ENCODE measurements at regions not wholly inside any gene's neighbourhood (a gene's known extent, or its start where the extent isn't known, plus 50 kb on each side); places are given as distances from the start of the nearest gene placed in this dataset.

DNA sequence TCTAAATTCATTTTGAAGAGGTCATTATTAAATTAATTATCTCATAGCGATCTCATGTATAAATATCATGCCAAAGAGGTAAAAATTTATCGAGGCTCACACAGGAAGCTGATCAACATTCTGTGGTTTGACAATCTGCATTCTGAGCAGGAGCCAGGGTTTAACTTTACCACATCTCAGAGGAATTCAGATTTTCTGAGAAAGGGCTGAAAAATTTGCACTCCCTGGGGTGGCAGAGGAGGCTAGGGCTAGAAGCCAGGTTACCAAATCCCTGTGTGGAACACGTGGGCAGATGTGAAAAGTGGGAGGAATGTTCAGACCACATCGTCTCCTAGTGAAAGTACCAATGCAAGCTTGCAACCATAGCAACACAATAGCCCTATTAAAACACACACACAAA, 63.5 kb upstream of the CTLA4 start:
- H3K4me1 Mint-ChIP-seq: peaks cover 86% of the 10 kb centered on the region
- H3K27ac Mint-ChIP-seq: peak overlapping the region; percentile 82
- intact Hi-C loops (cut with DNase I, micrococcal nuclease): loop anchor here in 1 of 2 experiments (2.0 to 5.0 kb wide), 2 partner anchors 21 to 222 kb away; no protein-coding TSS in a partner anchor
- CTCF ChIA-PET: interaction anchor here (0.6 to 4.5 kb wide), 10 partner anchors 11 to 319 kb away, joined by 3 to 36 read pairs (median 3); no protein-coding TSS in a partner anchor
- peak; percentile 30 for ATAC-seq
- peaks cover 22% of the 10 kb centered on the region for H3K36me3 Mint-ChIP-seq (ENCODE audit: low read depth)
- POLR2A ChIA-PET: no interaction called here
- peaks cover 22% of the 10 kb centered on the region for H3K9me3 Mint-ChIP-seq (ENCODE audit: low read depth)
- DNase-seq: peak; percentile 63
- no peaks in the 10 kb centered on the region for H3K27me3 Mint-ChIP-seq
- H3K4me3 Mint-ChIP-seq: peak overlapping the region; percentile 17

DNA sequence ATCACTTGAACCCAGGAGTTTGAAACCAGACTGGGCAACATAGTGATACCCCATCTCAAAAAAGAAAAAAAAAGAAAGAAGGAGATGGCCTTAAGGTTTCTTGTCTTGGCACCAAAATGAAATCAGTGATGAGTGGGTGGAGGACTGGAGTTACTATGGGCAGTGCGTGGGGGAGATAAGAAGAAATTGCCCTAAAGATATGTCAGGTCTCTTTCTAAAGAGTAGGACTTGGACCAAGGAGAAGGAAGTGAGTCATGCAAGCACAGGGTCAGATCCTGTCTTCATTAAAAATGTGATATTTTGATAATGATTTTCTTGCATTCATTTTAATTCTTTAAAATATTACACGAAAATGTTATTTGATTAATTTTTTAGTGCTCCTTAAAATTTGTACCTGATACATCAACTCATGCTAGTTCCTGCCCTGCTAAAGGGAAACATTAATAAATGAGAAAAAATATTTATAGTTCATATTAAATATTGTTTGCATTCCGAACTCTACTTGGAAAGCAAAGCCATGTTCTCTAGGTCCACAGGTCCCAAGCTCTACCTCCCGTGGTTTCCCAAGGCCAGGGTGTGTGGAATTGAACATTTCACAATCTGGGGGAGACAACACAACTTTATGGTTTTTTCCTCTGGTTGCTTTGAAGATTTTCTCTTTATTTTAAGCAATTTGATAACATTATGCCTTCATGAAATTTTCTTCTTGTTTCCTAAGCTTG, 62.6 kb upstream of the CTLA4 start:
- intact Hi-C loops (cut with DNase I, micrococcal nuclease): loop anchor here in 1 of 2 experiments (2.0 to 5.0 kb wide), 2 partner anchors 22 to 223 kb away; no protein-coding TSS in a partner anchor
- peaks cover 88% of the 10 kb centered on the region for H3K4me1 Mint-ChIP-seq
- H3K9me3 Mint-ChIP-seq (ENCODE audit: low read depth): peaks cover 19% of the 10 kb centered on the region
- H3K27ac Mint-ChIP-seq: peak overlapping the region; percentile 82
- no peak for DNase-seq
- POLR2A ChIA-PET: no interaction called here
- peaks cover 20% of the 10 kb centered on the region for H3K36me3 Mint-ChIP-seq (ENCODE audit: low read depth)
- peak overlapping the region; percentile 17 for H3K4me3 Mint-ChIP-seq
- H3K27me3 Mint-ChIP-seq: no peaks in the 10 kb centered on the region
- CTCF ChIA-PET: interaction anchor here (0.6 to 4.5 kb wide), 6 partner anchors 10 to 84 kb away, joined by 3 to 36 read pairs (median 8); no protein-coding TSS in a partner anchor
- no peak for ATAC-seq

DNA sequence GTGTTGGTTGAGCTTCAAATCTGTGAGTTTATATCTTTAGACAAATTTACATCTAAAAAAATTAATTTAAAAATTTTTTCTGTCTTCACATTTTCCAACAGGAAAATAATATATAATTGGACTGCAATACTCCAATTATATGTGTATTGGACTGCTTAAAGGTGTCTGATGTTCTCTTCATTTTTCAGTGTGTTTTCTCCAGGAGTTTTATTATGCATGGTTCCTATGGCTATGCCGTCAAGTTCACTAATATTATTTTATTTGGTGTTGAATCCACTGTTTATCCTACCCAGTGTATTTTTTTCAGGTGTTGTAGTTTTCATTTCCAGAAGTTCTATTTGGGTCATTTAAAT, 62.1 kb upstream of the CTLA4 start:
- Mint-ChIP-seq H3K4me1 (peaks cover 89% of the 10 kb centered on the region), H3K9me3 (ENCODE audit: low read depth) (peaks cover 19% of the 10 kb centered on the region), H3K4me3 (no peak overlapping the region), H3K27me3 (no peaks in the 10 kb centered on the region), H3K27ac (no peak overlapping the region), H3K36me3 (ENCODE audit: low read depth) (peaks cover 19% of the 10 kb centered on the region)
- no peak for DNase-seq
- ChIA-PET CTCF (interaction anchor here (0.6 to 4.5 kb wide), 5 partner anchors 9 to 85 kb away, joined by 3 to 36 read pairs (median 13); no protein-coding TSS in a partner anchor), POLR2A (no interaction called here)
- no peak for ATAC-seq
- intact Hi-C loops (cut with DNase I, micrococcal nuclease): loop anchor here in 1 of 2 experiments (2.0 kb wide), 1 partner anchor 23 kb away; no protein-coding TSS in a partner anchor

DNA sequence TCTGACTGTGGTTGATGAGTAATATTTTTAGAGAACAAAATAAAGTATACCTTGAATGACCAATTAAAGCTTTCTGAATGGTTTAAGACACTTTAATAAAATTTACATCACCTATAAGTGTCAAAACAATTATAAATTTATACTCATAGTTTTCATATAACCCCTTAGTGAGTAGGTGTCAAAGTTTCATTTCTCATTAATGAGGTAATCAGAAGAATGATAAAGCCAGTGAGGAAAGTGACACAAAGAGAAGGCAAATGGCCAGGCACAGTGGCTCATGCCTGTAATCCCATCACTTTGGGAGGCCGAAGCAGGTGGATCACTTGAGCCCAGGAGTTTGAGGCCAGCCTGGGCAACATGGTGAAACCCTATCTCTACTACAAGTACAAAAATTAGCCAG, 60.8 kb upstream of the CTLA4 start:
- Mint-ChIP-seq H3K27ac (peak overlapping the region; percentile 14), H3K36me3 (ENCODE audit: low read depth) (peaks cover 13% of the 10 kb centered on the region), H3K27me3 (no peaks in the 10 kb centered on the region), H3K4me3 (no peak overlapping the region), H3K4me1 (peaks cover 91% of the 10 kb centered on the region), H3K9me3 (ENCODE audit: low read depth) (peaks cover 12% of the 10 kb centered on the region)
- ATAC-seq: no peak
- DNase-seq: no peak
- POLR2A ChIA-PET: no interaction called here
- intact Hi-C loops (cut with DNase I, micrococcal nuclease): no loop called here
- CTCF ChIA-PET: interaction anchor here (1.0 to 4.5 kb wide), 4 partner anchors 8 to 102 kb away, joined by 3 to 36 read pairs (median 12); no protein-coding TSS in a partner anchor

DNA sequence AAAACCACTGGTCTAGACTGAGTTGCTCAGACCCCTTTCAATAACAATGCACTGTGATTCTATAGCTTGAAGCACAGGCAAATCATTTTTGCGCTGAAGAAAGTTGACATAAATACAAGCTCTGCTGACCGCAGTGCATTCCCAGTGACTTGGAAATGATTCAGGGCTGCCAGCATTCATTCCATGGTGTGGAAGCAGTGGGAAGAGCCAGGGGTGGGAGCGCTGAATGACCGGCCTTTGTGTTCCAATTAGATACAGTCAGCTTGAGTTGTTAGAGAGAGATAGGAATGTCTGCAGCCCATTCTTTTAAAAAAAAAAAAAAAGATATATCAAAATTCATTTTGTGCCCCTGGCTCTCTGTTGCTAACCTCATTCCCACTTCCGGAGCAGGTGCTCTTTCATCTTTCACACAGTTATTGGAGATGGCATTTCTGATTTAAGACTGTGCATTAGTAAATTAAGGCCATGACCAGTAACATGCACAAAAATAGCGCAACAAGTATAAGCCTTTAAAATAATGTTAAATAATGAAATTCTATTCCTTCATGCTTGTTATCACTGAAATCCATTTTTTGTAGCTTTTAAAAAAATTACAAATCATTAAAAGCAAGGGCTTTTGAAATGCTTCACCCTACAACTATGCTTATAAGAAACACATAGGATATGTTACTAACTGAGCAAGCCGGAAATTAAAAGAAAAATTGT, 59.4 kb upstream of the CTLA4 start:
- POLR2A ChIA-PET: no interaction called here
- no peak overlapping the region for H3K27ac Mint-ChIP-seq
- H3K4me1 Mint-ChIP-seq: peaks cover 93% of the 10 kb centered on the region
- H3K9me3 Mint-ChIP-seq (ENCODE audit: low read depth): peaks cover 12% of the 10 kb centered on the region
- H3K27me3 Mint-ChIP-seq: no peaks in the 10 kb centered on the region
- no peak for DNase-seq
- ATAC-seq: no peak
- intact Hi-C loops (cut with DNase I, micrococcal nuclease): no loop called here
- no peak overlapping the region for H3K4me3 Mint-ChIP-seq
- CTCF ChIA-PET: interaction anchor here (0.7 to 1.8 kb wide), 4 partner anchors 24 to 75 kb away, joined by 3 to 7 read pairs (median 4); no protein-coding TSS in a partner anchor
- H3K36me3 Mint-ChIP-seq (ENCODE audit: low read depth): peaks cover 11% of the 10 kb centered on the region

DNA sequence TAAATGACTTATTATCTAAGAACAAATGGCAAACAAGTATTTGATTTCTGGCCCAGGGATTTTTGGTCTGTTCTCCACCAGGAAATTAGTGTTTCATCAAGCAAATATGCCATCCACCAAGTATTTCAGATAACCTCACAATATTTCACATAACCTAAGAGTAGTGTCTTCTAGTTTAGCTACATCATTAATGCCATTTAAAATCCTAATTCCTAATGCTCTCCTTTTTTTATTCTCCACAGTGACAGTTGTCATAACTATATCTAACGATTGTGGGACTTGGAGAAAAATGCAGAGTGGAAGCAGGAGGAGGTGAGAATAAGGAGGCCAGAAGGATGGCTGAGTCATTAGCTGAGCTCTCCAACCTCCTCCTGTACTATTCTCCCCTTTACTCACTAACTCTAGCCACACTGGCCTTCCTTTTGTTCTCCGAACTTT, 58.5 kb upstream of the CTLA4 start:
- ChIA-PET CTCF (interaction anchor here (0.6 to 1.8 kb wide), 5 partner anchors 8 to 76 kb away, joined by 3 to 5 read pairs (median 4); no protein-coding TSS in a partner anchor), POLR2A (no interaction called here)
- peaks cover 93% of the 10 kb centered on the region for H3K4me1 Mint-ChIP-seq
- no peak for ATAC-seq
- intact Hi-C loops (cut with DNase I, micrococcal nuclease): no loop called here
- H3K9me3 Mint-ChIP-seq (ENCODE audit: low read depth): peaks cover 12% of the 10 kb centered on the region
- H3K36me3 Mint-ChIP-seq (ENCODE audit: low read depth): peaks cover 11% of the 10 kb centered on the region
- no peak overlapping the region for H3K4me3 Mint-ChIP-seq
- peak overlapping the region; percentile 33 for H3K27ac Mint-ChIP-seq
- DNase-seq: no peak
- H3K27me3 Mint-ChIP-seq: no peaks in the 10 kb centered on the region

DNA sequence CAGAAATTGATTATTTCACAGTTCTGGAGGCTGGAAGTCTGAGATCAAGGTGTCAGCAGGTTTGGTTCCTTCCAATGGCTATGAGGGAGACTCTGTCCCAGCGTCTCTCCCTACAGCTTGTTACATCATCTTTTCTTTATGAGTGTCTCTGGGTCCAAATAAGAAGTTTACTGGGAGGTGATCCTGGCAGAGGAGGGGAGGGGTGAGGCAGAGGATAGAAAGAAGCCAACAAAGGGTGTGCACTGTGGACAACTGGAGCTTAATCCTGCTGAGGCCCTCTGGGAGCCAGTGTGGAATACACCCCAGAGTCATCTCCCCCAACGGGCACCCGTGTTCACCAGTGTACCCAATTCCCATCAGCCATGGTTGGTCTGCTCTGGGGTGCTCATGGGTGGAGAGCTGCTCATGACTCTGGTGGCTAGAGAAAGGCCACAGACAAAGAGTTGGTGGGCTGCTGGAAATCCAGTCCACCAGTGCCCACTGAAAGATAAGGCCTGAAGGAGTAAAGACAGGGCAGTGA, 57.5 kb upstream of the CTLA4 start:
- Mint-ChIP-seq H3K4me3 (no peak overlapping the region), H3K27me3 (no peaks in the 10 kb centered on the region), H3K9me3 (ENCODE audit: low read depth) (peaks cover 9% of the 10 kb centered on the region), H3K27ac (peak overlapping the region; percentile 26), H3K36me3 (ENCODE audit: low read depth) (peaks cover 8% of the 10 kb centered on the region), H3K4me1 (peaks cover 93% of the 10 kb centered on the region)
- DNase-seq (no peak), ATAC-seq (no peak)
- ChIA-PET POLR2A (interaction anchor here (0.6 kb wide), 1 partner anchor 60 kb away, joined by 3 read pairs; no protein-coding TSS in a partner anchor), CTCF (interaction anchor here (0.7 kb wide), 4 partner anchors 72 to 277 kb away, joined by 3 to 4 read pairs (median 3); no protein-coding TSS in a partner anchor)
- intact Hi-C loops (cut with DNase I, micrococcal nuclease): loop anchor here (2.0 to 10.0 kb wide), 8 partner anchors 69 to 895 kb away; partner anchors contain the start of genes ABI2 (in 2 of the 2), CARF (in 1 of the 2) and WDR12 (in 1 of the 2)

DNA sequence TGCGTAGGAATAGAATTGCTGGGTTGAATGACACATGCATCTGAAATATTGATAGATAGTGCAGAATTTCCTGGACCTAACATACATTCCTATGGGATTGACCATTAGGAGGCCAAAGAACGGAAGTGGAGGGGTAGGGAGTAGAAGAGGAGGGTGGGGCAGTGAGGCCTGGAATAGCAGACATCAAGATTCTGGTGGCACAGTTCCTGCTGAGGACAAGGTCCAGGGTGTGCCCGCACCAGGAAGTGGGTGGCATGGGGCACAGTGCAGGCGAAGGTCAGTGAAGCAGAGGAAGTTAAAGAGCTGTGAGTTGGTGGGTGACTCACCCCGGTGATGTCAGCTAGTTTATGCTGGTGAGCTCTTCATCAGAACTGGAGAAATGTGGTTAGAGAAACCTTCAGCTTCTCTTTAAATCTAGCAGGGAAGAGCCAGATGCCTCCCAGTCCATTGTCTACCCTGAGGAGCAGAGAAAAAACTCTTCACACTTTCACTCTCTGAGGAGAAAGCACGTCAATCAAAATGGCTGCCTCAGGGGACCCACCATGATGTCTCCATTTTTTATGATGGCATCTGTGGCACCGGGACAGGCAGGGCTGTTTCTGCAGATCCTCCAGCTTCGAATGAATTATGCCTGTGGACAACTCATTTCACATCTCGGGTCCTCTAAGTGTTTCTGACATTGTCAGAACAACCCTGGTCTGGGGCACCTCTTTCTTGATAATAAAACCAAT, 55.9 kb upstream of the CTLA4 start:
- Mint-ChIP-seq H3K4me1 (peaks cover 91% of the 10 kb centered on the region), H3K27me3 (no peaks in the 10 kb centered on the region), H3K9me3 (ENCODE audit: low read depth) (no peaks in the 10 kb centered on the region), H3K4me3 (peak overlapping the region; percentile 12), H3K36me3 (ENCODE audit: low read depth) (peaks cover under 1% of the 10 kb centered on the region), H3K27ac (peak overlapping the region; percentile 80)
- ChIA-PET CTCF (interaction anchor here (0.6 to 4.7 kb wide), 19 partner anchors 10 to 327 kb away, joined by 3 to 40 read pairs (median 4); no protein-coding TSS in a partner anchor), POLR2A (interaction anchor here (0.5 to 1.9 kb wide), 22 partner anchors 9 to 284 kb away, joined by 3 to 32 read pairs (median 4); partner anchors contain the start of gene CTLA4)
- intact Hi-C loops (cut with DNase I, micrococcal nuclease): loop anchor here (1.0 to 10.0 kb wide), 14 partner anchors 29 to 981 kb away; partner anchors contain the start of genes ABI2 (in 2 of the 2), CARF (in 1 of the 2) and WDR12 (in 1 of the 2)
- peak; percentile 89 for DNase-seq
- peak; percentile 87 for ATAC-seq

DNA sequence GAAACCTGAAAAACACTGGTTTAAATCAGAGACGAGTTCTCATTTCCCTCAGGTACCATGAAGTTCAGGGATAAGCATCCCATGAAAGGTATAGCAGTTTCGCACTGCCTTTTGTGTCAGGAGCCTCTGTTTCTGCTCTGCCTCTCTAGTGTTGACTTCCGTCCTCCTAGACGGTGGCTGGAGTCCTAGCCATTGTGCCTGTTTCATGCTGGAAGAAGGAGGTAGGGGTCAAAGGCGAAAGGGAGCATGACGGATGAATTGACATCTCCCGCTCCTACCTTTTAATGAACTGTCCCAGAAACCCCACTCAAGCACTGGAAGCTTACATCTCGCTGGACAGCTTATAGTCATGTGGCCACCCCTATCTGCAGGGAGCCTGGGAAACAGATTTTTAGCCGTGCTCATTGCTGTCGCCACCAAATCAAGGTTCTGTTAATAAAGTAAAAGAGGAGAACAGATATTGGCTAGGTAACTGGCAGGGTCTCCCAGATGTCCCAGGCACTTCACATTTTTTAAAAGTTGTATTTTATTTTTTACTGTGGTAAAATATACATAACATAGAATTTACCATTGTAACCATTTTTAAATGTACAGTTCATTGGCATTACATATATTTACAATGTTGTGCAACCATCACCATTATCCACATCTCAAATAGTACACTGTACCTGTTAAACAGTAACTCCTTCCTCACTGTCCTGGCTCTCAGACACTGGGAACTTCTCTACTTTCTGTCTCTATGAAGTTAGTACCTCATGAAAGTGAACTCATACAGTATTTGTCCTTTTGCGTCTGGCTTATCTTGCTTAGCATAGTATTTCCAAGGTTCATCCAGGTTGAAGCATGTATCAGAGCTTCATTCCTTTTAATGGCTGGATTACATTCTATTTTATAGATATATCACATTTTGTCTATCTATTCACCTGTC, 55.0 kb upstream of the CTLA4 start:
- DNase-seq (no peak), ATAC-seq (no peak)
- no peaks in the 10 kb centered on the region for H3K36me3 Mint-ChIP-seq (ENCODE audit: low read depth)
- H3K4me1 Mint-ChIP-seq: peaks cover 84% of the 10 kb centered on the region
- intact Hi-C loops (cut with DNase I, micrococcal nuclease): loop anchor here (1.0 to 10.0 kb wide), 8 partner anchors 30 to 982 kb away; partner anchors contain the start of genes ABI2 (in 1 of the 2), CARF (in 1 of the 2) and WDR12 (in 1 of the 2)
- peak overlapping the region; percentile 12 for H3K4me3 Mint-ChIP-seq
- ChIA-PET POLR2A (interaction anchor here (0.6 to 1.9 kb wide), 7 partner anchors 10 to 81 kb away, joined by 3 to 32 read pairs (median 5); no protein-coding TSS in a partner anchor), CTCF (interaction anchor here (0.6 to 5.3 kb wide), 27 partner anchors 8 to 330 kb away, joined by 3 to 42 read pairs (median 4); no protein-coding TSS in a partner anchor)
- peak overlapping the region; percentile 80 for H3K27ac Mint-ChIP-seq
- no peaks in the 10 kb centered on the region for H3K9me3 Mint-ChIP-seq (ENCODE audit: low read depth)
- H3K27me3 Mint-ChIP-seq: no peaks in the 10 kb centered on the region

Data from activated CD4-positive, alpha-beta T cell treated with anti-CD3 and anti-CD28 coated beads for 36 hours (primary cell).